ENCODE measurements at regions not wholly inside any gene's neighbourhood (a gene's known extent, or its start where the extent isn't known, plus 50 kb on each side); places are given as distances from the start of the nearest gene placed in this dataset.

DNA sequence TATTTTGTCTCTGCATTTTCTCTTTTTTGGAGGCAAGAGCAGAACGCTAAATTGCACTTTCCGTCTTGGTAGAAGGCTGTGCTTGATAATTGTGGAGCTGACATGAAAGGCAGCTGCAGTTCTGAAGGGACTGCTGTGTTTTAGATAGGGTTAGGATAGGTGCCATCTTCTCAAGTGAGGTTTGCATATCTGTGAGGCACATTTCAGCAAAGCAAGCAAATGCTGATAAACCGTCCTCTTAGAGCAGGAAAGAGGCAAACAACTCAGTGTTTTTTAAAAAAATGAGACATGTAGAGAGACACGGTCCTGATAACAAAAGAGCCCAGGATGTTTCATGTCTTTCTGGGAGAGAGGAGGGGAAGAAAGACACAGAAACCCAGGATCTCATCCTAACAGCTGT lies 217.7 kb downstream of the SOCS6 start:
- TF ChIP-seq, protein P1, sequence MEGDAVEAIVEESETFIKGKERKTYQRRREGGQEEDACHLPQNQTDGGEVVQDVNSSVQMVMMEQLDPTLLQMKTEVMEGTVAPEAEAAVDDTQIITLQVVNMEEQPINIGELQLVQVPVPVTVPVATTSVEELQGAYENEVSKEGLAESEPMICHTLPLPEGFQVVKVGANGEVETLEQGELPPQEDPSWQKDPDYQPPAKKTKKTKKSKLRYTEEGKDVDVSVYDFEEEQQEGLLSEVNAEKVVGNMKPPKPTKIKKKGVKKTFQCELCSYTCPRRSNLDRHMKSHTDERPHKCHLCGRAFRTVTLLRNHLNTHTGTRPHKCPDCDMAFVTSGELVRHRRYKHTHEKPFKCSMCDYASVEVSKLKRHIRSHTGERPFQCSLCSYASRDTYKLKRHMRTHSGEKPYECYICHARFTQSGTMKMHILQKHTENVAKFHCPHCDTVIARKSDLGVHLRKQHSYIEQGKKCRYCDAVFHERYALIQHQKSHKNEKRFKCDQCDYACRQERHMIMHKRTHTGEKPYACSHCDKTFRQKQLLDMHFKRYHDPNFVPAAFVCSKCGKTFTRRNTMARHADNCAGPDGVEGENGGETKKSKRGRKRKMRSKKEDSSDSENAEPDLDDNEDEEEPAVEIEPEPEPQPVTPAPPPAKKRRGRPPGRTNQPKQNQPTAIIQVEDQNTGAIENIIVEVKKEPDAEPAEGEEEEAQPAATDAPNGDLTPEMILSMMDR (IDR thresholded peaks at IDR 0.05) = no peak
- no peak for TF ChIP-seq POLR2A (IDR thresholded peaks at IDR 0.05)

All from uterus (tissue), 2 donors.